HG02852 (cell line): ENCODE measurements at regions not wholly inside any gene's neighbourhood (a gene's known extent, or its start where the extent isn't known, plus 50 kb on each side); places are given as distances from the start of the nearest gene placed in this dataset.
"Not testable (repeated sequence)": the region's sequence is repeated elsewhere in the genome, so short reads cannot be mapped to it uniquely, and the experiment has no call there.

Source experiments
- ATAC-seq: cut with Tn5 transposase; IDR thresholded peaks from one replicate; pipeline ENCODE4 v1.9.1; 2021; ENCODE audit warnings: mild to moderate bottlenecking, moderate library complexity; ENCODE audit not compliant: unreplicated experiment

GRCh38 chr12:73632661-73633060 is 905.0 kb upstream of the ATXN7L3B start:
- ATAC-seq = no peak

GRCh38 chr12:73639397-73639796 is 898.2 kb upstream of the ATXN7L3B start:
- not testable (repeated sequence) for ATAC-seq

GRCh38 chr12:73656375-73656774 is 881.3 kb upstream of the ATXN7L3B start:
- ATAC-seq = no peak

- no peak for ATAC-seq
Measured at GRCh38 chr12:73659802-73660201, 877.8 kb upstream of the ATXN7L3B start.

- ATAC-seq = no peak
Measured at GRCh38 chr12:73665193-73665592, 872.4 kb upstream of the ATXN7L3B start.

- ATAC-seq = not testable (repeated sequence)
Measured at GRCh38 chr12:73671550-73671949, 866.1 kb upstream of the ATXN7L3B start.

GRCh38 chr12:73677520-73678291 is 859.9 kb upstream of the ATXN7L3B start:
- ATAC-seq = no peak

- ATAC-seq = no peak
Measured at GRCh38 chr12:73678335-73678734, 859.3 kb upstream of the ATXN7L3B start.

- ATAC-seq = no peak
Measured at GRCh38 chr12:73699318-73699717, 838.3 kb upstream of the ATXN7L3B start.

GRCh38 chr12:73714655-73715054 is 823.0 kb upstream of the ATXN7L3B start:
- ATAC-seq = no peak

GRCh38 chr12:73716143-73716542 is 821.5 kb upstream of the ATXN7L3B start:
- ATAC-seq = not testable (repeated sequence)

GRCh38 chr12:73719223-73719622 is 818.4 kb upstream of the ATXN7L3B start:
- no peak for ATAC-seq

GRCh38 chr12:73726881-73727280 is 810.8 kb upstream of the ATXN7L3B start:
- ATAC-seq = no peak

- no peak for ATAC-seq
Measured at GRCh38 chr12:73731658-73732057, 806.0 kb upstream of the ATXN7L3B start.

GRCh38 chr12:73769337-73769736 is 768.3 kb upstream of the ATXN7L3B start:
- ATAC-seq = no peak

- ATAC-seq = no peak
Measured at GRCh38 chr12:73798523-73798922, 739.1 kb upstream of the ATXN7L3B start.

- no peak for ATAC-seq
Measured at GRCh38 chr12:73815072-73815645, 722.5 kb upstream of the ATXN7L3B start.

GRCh38 chr12:73817161-73817560 is 720.5 kb upstream of the ATXN7L3B start:
- no peak for ATAC-seq

GRCh38 chr12:73833746-73834145 is 703.9 kb upstream of the ATXN7L3B start:
- no peak for ATAC-seq

- ATAC-seq = no peak
Measured at GRCh38 chr12:73841963-73842362, 695.7 kb upstream of the ATXN7L3B start.

- ATAC-seq = no peak
Measured at GRCh38 chr12:73863546-73863945, 674.1 kb upstream of the ATXN7L3B start.

GRCh38 chr12:73867147-73867546 is 670.5 kb upstream of the ATXN7L3B start:
- ATAC-seq = no peak

- ATAC-seq = not testable (repeated sequence)
Measured at GRCh38 chr12:73877291-73877690, 660.3 kb upstream of the ATXN7L3B start.
